Endothelial cell of umbilical vein (primary cell): ENCODE measurements at regions not wholly inside any gene's neighbourhood (a gene's known extent, or its start where the extent isn't known, plus 50 kb on each side); places are given as distances from the start of the nearest gene placed in this dataset.

Experiments
- BruUV-seq: library from RNA; stranded (reverse); fragments of 400-500 nt; replicated peaks from 2 replicates; lab custom pipeline; 2021; lab: Mats Ljungman, UMichigan
- CTCF ChIA-PET: fragments of 300-600, 350-600 bp; sonication (Branson Sonifier 250); formaldehyde crosslinking; loops from one replicate; lab custom pipeline; 2021; ENCODE audit warnings: antibody characterized with exemption, inconsistent platforms; lab: Charles Lee
- POLR2A ChIA-PET: fragments of 300-600, 350-600 bp; sonication (Branson Sonifier 250); formaldehyde crosslinking; loops from one replicate; lab custom pipeline; 2021; ENCODE audit warnings: antibody characterized with exemption, inconsistent platforms; lab: Charles Lee
- DNase-seq: peaks from one replicate; pipeline ENCODE4 v3.0.0-alpha.2; 2011; ENCODE audit warnings: low read depth, low spot score
- FAIRE-seq: peaks from 2 replicates; lab custom pipeline; 2011; peaks lifted over from hg19 to GRCh38; lab: Jason Lieb, UNC
- H2AFZ ChIP-seq: 2 replicates; pipeline ENCODE4 v1.6.0; 2012; ENCODE audit warnings: low read depth, low read length, control low read depth, inconsistent platforms
- H3K27ac ChIP-seq: 2 replicates; pipeline ENCODE4 v1.5.1; 2011; ENCODE audit warnings: low read depth, mild to moderate bottlenecking, control low read depth, low read length, moderate library complexity; ENCODE audit not compliant: insufficient read depth
- H3K27me3 ChIP-seq, 2 experiments: 2 replicates each; pipeline versions ENCODE4 v1.6.0 to v1.6.1; 2011; ENCODE audit warnings: low read length in 2 of 2, mixed read lengths in 1 of 2; ENCODE audit not compliant: control insufficient read depth in 2 of 2, insufficient read depth in 2 of 2
- H3K36me3 ChIP-seq, 2 experiments: 2 replicates in 1 of 2; 3 replicates in 1 of 2; pipeline ENCODE4 v1.5.1; 2011; ENCODE audit warnings: low read length in 2 of 2, mild to moderate bottlenecking in 1 of 2, moderate library complexity in 1 of 2; ENCODE audit not compliant: control insufficient read depth in 2 of 2, insufficient read depth in 2 of 2; ENCODE audit errors: extremely low read depth in 1 of 2
- H3K4me1 ChIP-seq: 3 replicates; pipeline ENCODE4 v1.5.1; 2011; ENCODE audit warnings: mild to moderate bottlenecking, low read length; ENCODE audit not compliant: control insufficient read depth, insufficient read depth; ENCODE audit errors: extremely low read depth
- H3K4me2 ChIP-seq: 2 replicates; pipeline ENCODE4 v1.6.1; 2011; ENCODE audit warnings: low read length, control low read depth, mixed read lengths; ENCODE audit not compliant: insufficient read depth
- H3K4me3 ChIP-seq, 3 experiments: fragments of 200-600 bp in 1 of 3; sonication (generic), shearing (Covaris generic) in 1 of 3; replicated peaks in 1 of 3; 2 replicates each; pipeline ENCODE4 v1.5.1; 2011 to 2016; ENCODE audit warnings: control low read depth in 3 of 3, low read length in 3 of 3, mild to moderate bottlenecking in 2 of 3, inconsistent platforms in 1 of 3, low read depth in 1 of 3, moderate library complexity in 1 of 3; ENCODE audit not compliant: insufficient read depth in 1 of 3
- H3K79me2 ChIP-seq: 2 replicates; pipeline ENCODE4 v1.6.0; 2012; ENCODE audit warnings: low read length, inconsistent platforms; ENCODE audit not compliant: control insufficient read depth, insufficient read depth
- H3K9ac ChIP-seq: replicated peaks from 2 replicates; pipeline ENCODE3; 2011; ENCODE audit warnings: low read length, control low read depth; ENCODE audit not compliant: insufficient read depth; ENCODE audit errors: extremely low read depth
- H3K9me1 ChIP-seq: replicated peaks from 3 replicates; pipeline ENCODE4 v1.6.0; 2011; ENCODE audit warnings: mild to moderate bottlenecking, low read length; ENCODE audit not compliant: control insufficient read depth, insufficient read depth; ENCODE audit errors: extremely low read depth
- H3K9me3 ChIP-seq: replicated peaks from 2 replicates; pipeline ENCODE4 v1.5.1; 2012; ENCODE audit warnings: low read length, inconsistent platforms; ENCODE audit not compliant: control insufficient read depth, insufficient read depth
- H4K20me1 ChIP-seq: replicated peaks from 2 replicates; pipeline ENCODE3; 2011; ENCODE audit warnings: mild to moderate bottlenecking, low read length; ENCODE audit not compliant: control insufficient read depth, insufficient read depth; ENCODE audit errors: extremely low read depth
- CTCF ChIP-seq, 2 donors: IDR thresholded peaks; 1 replicate in 1 of 2; 2 replicates in 1 of 2; pipeline ENCODE4 v1.5.1; 2011; ENCODE audit warnings: low read length in 2 of 2, mild to moderate bottlenecking in 2 of 2, moderate library complexity in 2 of 2, control low read depth in 1 of 2, inconsistent platforms in 1 of 2, low read depth in 1 of 2; ENCODE audit not compliant: insufficient read depth in 1 of 2; ENCODE audit errors: extremely low read depth in 1 of 2
- EZH2 ChIP-seq: IDR thresholded peaks from 2 replicates; pipeline ENCODE4 v1.6.1; 2012; ENCODE audit warnings: borderline replicate concordance, low read depth, mild to moderate bottlenecking, moderate library complexity, low read length, inconsistent platforms; ENCODE audit not compliant: severe bottlenecking
- FOS ChIP-seq: IDR thresholded peaks from 2 replicates; pipeline ENCODE4 v1.6.1; 2011; ENCODE audit warnings: mild to moderate bottlenecking, low read length, moderate library complexity, borderline replicate concordance; ENCODE audit not compliant: insufficient read depth
- GATA2 ChIP-seq: IDR thresholded peaks from 2 replicates; pipeline ENCODE4 v1.7.0; 2011; ENCODE audit warnings: low read depth, mild to moderate bottlenecking, moderate library complexity, mixed read lengths, low read length; ENCODE audit not compliant: insufficient read length, insufficient read depth
- JUN ChIP-seq: IDR thresholded peaks from 2 replicates; pipeline ENCODE4 v1.6.1; 2011; ENCODE audit warnings: borderline replicate concordance, low read depth; ENCODE audit not compliant: insufficient read length, insufficient read depth
- MAX ChIP-seq: IDR thresholded peaks from 2 replicates; pipeline ENCODE4 v1.6.1; 2011; ENCODE audit not compliant: insufficient read depth, insufficient read length
- MYC ChIP-seq: IDR thresholded peaks from one replicate; pipeline ENCODE4 v1.6.1; 2011; ENCODE audit warnings: mild to moderate bottlenecking, low read depth, low read length
- POLR2A ChIP-seq: IDR thresholded peaks from 2 replicates; pipeline ENCODE4 v1.6.1; 2012; ENCODE audit warnings: low read depth, mild to moderate bottlenecking, control low read depth, low read length
- POLR2AphosphoS5 ChIP-seq: IDR thresholded peaks from 2 replicates; pipeline ENCODE4 v1.6.1; 2012; ENCODE audit warnings: low read depth, mild to moderate bottlenecking, control low read depth, low read length, moderate library complexity; ENCODE audit not compliant: insufficient read depth
- dilution Hi-C: fragments of 300-500 bp; cut with MboI; formaldehyde crosslinking; loops from one replicate; pipeline ENCODE4 v1.15.0; 2019; ENCODE audit warnings: low sequenced_read_pairs; ENCODE audit not compliant: extremely low pct_ligation_motif_present
- intact Hi-C: fragments of 100-400 bp; cut with micrococcal nuclease; formaldehyde crosslinking; loops from one replicate; pipeline ENCODE4 v1.10.0; 2022

DNA sequence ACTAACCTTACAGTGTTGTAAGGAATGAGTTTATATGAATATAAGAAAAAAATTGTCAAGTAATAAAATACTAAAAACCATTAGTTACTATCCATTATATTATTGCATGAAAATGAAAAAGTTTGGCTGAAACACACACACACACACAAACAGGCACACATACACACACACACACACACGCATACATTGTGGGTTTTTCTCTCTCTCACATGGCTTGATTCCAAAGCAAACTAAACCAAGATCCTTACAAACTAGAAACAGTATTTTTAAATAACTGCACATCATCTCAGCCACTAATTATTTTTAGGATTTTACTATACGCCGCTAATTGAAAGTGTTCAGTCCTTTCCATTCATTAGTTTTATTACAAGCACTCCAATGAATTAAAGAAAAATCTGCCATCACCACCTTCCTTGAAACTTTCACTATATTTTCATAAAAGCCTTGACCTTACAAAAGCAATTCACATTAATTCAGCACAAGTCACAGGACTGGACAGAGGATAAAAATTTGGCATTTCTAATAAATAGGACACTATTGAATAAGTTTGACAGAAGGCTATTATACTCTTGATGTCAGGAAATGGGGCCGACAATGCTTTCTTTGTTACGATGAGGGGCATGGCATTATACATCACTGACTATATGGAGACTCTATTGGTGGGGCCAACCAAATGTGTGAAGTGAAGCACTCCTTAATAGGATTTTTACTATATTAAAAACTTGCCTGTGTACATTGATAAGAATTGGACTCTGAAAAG, 187.0 kb upstream of the ESRRG start:
- FAIRE-seq (no peak), DNase-seq (no peak)
- no peak overlapping the region for H3K27ac ChIP-seq
- H3K9me1 ChIP-seq, result no peaks in the 10 kb centered on the region
- H3K9me3 ChIP-seq, result peaks cover 12% of the 10 kb centered on the region
- intact Hi-C loops (no loop called here), dilution Hi-C loops (no loop called here)
- H3K27me3 ChIP-seq, result no peaks in the 10 kb centered on the region
- no peak for TF ChIP-seq JUN
- H2AFZ ChIP-seq, result no peak overlapping the region
- ChIA-PET CTCF (no interaction called here), POLR2A (no interaction called here)
- BruUV-seq, result no TSS peak
- H3K4me1 ChIP-seq, result no peaks in the 10 kb centered on the region
- H3K36me3 ChIP-seq, result no peaks in the 10 kb centered on the region
- no peak overlapping the region for H3K4me3 ChIP-seq
- no peak overlapping the region for H3K9ac ChIP-seq
- H3K4me2 ChIP-seq, result no peak overlapping the region
- no peaks in the 10 kb centered on the region for H3K79me2 ChIP-seq
- no peaks in the 10 kb centered on the region for H4K20me1 ChIP-seq

DNA sequence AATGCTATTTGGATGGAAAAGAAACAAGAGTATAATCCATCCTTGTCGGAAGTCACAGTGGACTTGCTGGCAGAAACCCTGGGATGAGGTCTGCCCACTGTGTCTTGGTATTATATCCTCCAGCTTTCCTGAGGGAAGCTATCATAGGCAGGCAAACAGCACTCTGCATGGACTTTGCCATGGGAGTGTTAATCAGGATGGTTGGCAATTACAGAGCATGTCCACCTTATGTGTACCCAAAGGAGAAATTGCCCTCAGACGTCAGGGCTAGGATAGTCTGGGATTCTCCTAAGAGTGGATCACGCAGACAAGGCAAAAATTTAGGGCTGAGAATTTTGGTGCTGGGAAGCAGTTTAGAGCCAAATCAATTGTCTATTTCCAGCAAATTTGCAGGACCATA, 184.9 kb upstream of the ESRRG start:
- H3K27ac ChIP-seq, result no peak overlapping the region
- H3K4me3 ChIP-seq, result no peak overlapping the region
- TF ChIP-seq POLR2AphosphoS5, result no peak
- TF ChIP-seq GATA2, result no peak
- TF ChIP-seq MAX, result no peak
- no peak for TF ChIP-seq CTCF (IDR thresholded peaks at IDR 0.05; ENCODE audit: extremely low read depth in 1 of 2, insufficient read depth in 1 of 2, low read depth in 1 of 2, low read length in 2 of 2)
- TF ChIP-seq POLR2A, result no peak
- TF ChIP-seq MYC, result no peak
- no peak for TF ChIP-seq JUN
- no peak for TF ChIP-seq EZH2
- no peak for TF ChIP-seq FOS
- H3K36me3 ChIP-seq, result no peaks in the 10 kb centered on the region
- peaks cover 8% of the 10 kb centered on the region for H3K9me3 ChIP-seq
- no peaks in the 10 kb centered on the region for H4K20me1 ChIP-seq
- no peak for DNase-seq
- intact Hi-C loops (no loop called here), dilution Hi-C loops (no loop called here)
- H3K9ac ChIP-seq, result no peak overlapping the region
- no peaks in the 10 kb centered on the region for H3K79me2 ChIP-seq
- no TSS peak for BruUV-seq
- CTCF ChIA-PET, result no interaction called here
- POLR2A ChIA-PET, result no interaction called here
- H3K4me1 ChIP-seq, result no peaks in the 10 kb centered on the region
- H3K27me3 ChIP-seq, result no peaks in the 10 kb centered on the region
- no peak overlapping the region for H3K4me2 ChIP-seq
- H3K9me1 ChIP-seq, result no peaks in the 10 kb centered on the region
- FAIRE-seq, result no peak
- H2AFZ ChIP-seq, result no peak overlapping the region
